Panc1 (cell line): ENCODE measurements at regions not wholly inside any gene's neighbourhood (a gene's known extent, or its start where the extent isn't known, plus 50 kb on each side); places are given as distances from the start of the nearest gene placed in this dataset.
A peak's percentile ranks its signal among the peaks of the same experiment; 100 is the strongest.

ENCODE experiments used
- ATAC-seq: fragments of 200-7000 bp; cut with Tn5 transposase; 2 replicates; pipeline ENCODE4 v1.9.1; 2020; ENCODE audit warnings: mild to moderate bottlenecking, moderate library complexity
- BruUV-seq: library from RNA; stranded (reverse); fragments of 400-500 nt; replicated peaks from 2 replicates; lab custom pipeline; 2021; lab: Mats Ljungman, UMichigan
- CTCF ChIA-PET: fragments of 300-600 bp; sonication (Branson Sonifier 250); formaldehyde crosslinking; loops from one replicate; lab custom pipeline; 2022; ENCODE audit warnings: antibody characterized with exemption; lab: Charles Lee
- POLR2A ChIA-PET: fragments of 300-600 bp; sonication (Branson Sonifier 250); formaldehyde crosslinking; loops from one replicate; lab custom pipeline; 2022; ENCODE audit warnings: antibody characterized with exemption; lab: Charles Lee
- DNase-seq: peaks from one replicate; pipeline ENCODE4 v3.0.0-alpha.2; 2010; ENCODE audit warnings: low read depth, low spot score
- H3K27ac ChIP-seq: 2 replicates; pipeline ENCODE4 v1.5.1; 2011; ENCODE audit warnings: mild to moderate bottlenecking, low read length, inconsistent platforms
- H3K27me3 ChIP-seq: fragments of 200-500 bp; sonication (Bioruptor generic); 2 replicates; pipeline ENCODE4 v1.6.0; 2014; ENCODE audit warnings: low read length, inconsistent platforms; ENCODE audit not compliant: control insufficient read depth, insufficient read depth
- H3K36me3 ChIP-seq: fragments of 200-500 bp; sonication (Bioruptor generic); 2 replicates; pipeline ENCODE4 v1.5.1; 2014; ENCODE audit warnings: inconsistent platforms, mild to moderate bottlenecking, low read length, moderate library complexity; ENCODE audit not compliant: control insufficient read depth, insufficient read depth
- H3K4me1 ChIP-seq: 2 replicates; pipeline ENCODE4 v1.5.1; 2011; ENCODE audit warnings: inconsistent platforms, mild to moderate bottlenecking, low read length, moderate library complexity; ENCODE audit not compliant: control insufficient read depth, insufficient read depth
- H3K4me3 ChIP-seq, 2 experiments: 2 replicates each; pipeline ENCODE4 v1.5.1; 2011 to 2012; ENCODE audit warnings: low read depth in 2 of 2, low read length in 2 of 2, mild to moderate bottlenecking in 2 of 2, inconsistent platforms in 1 of 2, moderate library complexity in 1 of 2
- H3K9me3 ChIP-seq: fragments of 200-500 bp; sonication (Bioruptor generic); 2 replicates; pipeline ENCODE4 v1.5.1; 2014; ENCODE audit warnings: low read depth, mild to moderate bottlenecking, inconsistent platforms, low read length, moderate library complexity; ENCODE audit not compliant: control insufficient read depth, insufficient read depth
- CTCF ChIP-seq: fragments of 450-650 bp; IDR thresholded peaks from 2 replicates; pipeline ENCODE4 v1.5.1; 2017; ENCODE audit warnings: mild to moderate bottlenecking
- POLR2AphosphoS5 ChIP-seq: IDR thresholded peaks from 2 replicates; pipeline ENCODE4 v1.6.1; 2012; ENCODE audit warnings: mild to moderate bottlenecking, low read depth, low read length, moderate library complexity
- REST ChIP-seq, 2 experiments: IDR thresholded peaks; 2 replicates each; pipeline ENCODE4 v1.6.1; 2011 to 2012; ENCODE audit warnings: low read depth in 2 of 2, control low read depth in 1 of 2, low read length in 1 of 2, mild to moderate bottlenecking in 1 of 2, moderate library complexity in 1 of 2; ENCODE audit not compliant: insufficient read depth in 1 of 2
- SIN3A ChIP-seq: IDR thresholded peaks from 2 replicates; pipeline ENCODE4 v1.6.1; 2012; ENCODE audit warnings: low read depth, mild to moderate bottlenecking, low read length, moderate library complexity, borderline replicate concordance; ENCODE audit not compliant: insufficient read depth
- TCF7L2 ChIP-seq: IDR thresholded peaks from 2 replicates; pipeline ENCODE4 v1.6.1; 2011; ENCODE audit warnings: mild to moderate bottlenecking, low read depth, low read length, inconsistent platforms
- in situ Hi-C: cut with HindIII; loops from 2 replicates; pipeline ENCODE4 v1.10.0; 2016; ENCODE audit warnings: low sequenced_read_pairs, low pct_unique_long_range_greater_than_20kb
- intact Hi-C: fragments of 100-400 bp; cut with micrococcal nuclease; formaldehyde crosslinking; loops from one replicate; pipeline ENCODE4 v1.10.0; 2022; ENCODE audit not compliant: unreplicated experiment

DNA sequence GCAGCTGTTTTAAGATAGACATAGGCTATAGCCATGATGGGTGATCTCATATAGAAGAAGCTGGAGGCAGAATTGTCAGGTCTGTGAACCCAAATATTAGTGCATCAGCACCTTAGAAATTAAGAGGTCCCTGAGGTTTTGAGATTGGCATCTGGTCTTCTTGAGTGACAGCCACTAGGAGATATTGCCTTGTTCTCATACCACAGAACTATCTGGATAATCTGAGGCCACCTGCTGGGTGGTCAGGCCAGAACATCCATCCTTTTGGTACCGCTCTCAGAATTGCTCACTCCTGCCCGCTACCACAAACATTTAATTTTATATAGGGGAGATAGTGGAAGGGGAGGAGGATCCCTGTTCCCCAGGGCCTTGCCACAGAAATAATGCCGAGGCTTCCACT, 210.6 kb upstream of the ZPLD1 start:
- no peaks in the 10 kb centered on the region for H3K9me3 ChIP-seq
- TF ChIP-seq CTCF (peak; percentile 57), POLR2AphosphoS5 (no peak), TCF7L2 (no peak)
- H3K36me3 ChIP-seq = no peaks in the 10 kb centered on the region
- H3K27me3 ChIP-seq = no peaks in the 10 kb centered on the region
- H3K27ac ChIP-seq = no peak overlapping the region
- no peaks in the 10 kb centered on the region for H3K4me1 ChIP-seq
- no peak overlapping the region for H3K4me3 ChIP-seq
- DNase-seq (no peak), ATAC-seq (peak; percentile 52; the same call in 1 of the 2 replicates)
- CTCF ChIA-PET = interaction anchor here (1.8 to 2.3 kb wide), 4 partner anchors 410 to 421 kb away, joined by 5 to 12 read pairs (median 7); no protein-coding TSS in a partner anchor
- POLR2A ChIA-PET = no interaction called here
- intact Hi-C loops = loop anchor here (2.0 kb wide), 1 partner anchor 415 kb away; no protein-coding TSS in a partner anchor
- in situ Hi-C loops = no loop called here
- no TSS peak for BruUV-seq

DNA sequence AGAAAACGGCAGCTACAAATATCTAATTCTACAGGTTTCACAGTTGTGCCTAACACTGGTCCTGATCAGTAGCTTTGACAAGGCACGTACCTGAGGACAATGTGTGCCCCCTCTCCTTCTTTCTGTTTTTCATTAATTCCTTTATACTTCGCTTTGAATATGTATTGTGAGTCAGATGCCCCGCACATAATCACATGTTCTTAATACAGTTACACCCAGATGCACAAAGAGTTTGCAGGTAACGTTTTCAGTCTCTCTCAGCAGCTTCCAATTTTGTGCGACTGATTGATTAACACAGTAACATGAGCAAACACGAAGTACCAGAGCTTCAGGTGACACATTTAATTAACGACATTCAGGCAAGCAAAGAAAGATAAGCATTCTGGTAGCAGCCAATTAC, 209.8 kb upstream of the ZPLD1 start:
- no peaks in the 10 kb centered on the region for H3K36me3 ChIP-seq
- TF ChIP-seq TCF7L2 (no peak), POLR2AphosphoS5 (no peak), REST (IDR thresholded peaks at IDR 0.05; ENCODE audit: insufficient read depth in 1 of 2, low read depth in 2 of 2, low read length in 1 of 2) (no peak), CTCF (no peak), SIN3A (no peak)
- POLR2A ChIA-PET = interaction anchor here (1.1 kb wide), 1 partner anchor 413 kb away, joined by 3 read pairs; no protein-coding TSS in a partner anchor
- no TSS peak for BruUV-seq
- H3K9me3 ChIP-seq = no peaks in the 10 kb centered on the region
- ATAC-seq (no peak), DNase-seq (no peak)
- no peaks in the 10 kb centered on the region for H3K27me3 ChIP-seq
- in situ Hi-C loops = loop anchor here (25.0 kb wide), 1 partner anchor 312 kb away; no protein-coding TSS in a partner anchor
- H3K4me1 ChIP-seq = no peaks in the 10 kb centered on the region
- no peak overlapping the region for H3K4me3 ChIP-seq
- intact Hi-C loops = loop anchor here (2.0 kb wide), 1 partner anchor 416 kb away; no protein-coding TSS in a partner anchor
- no peak overlapping the region; the same call in 1 of the 2 replicates for H3K27ac ChIP-seq
- CTCF ChIA-PET = interaction anchor here (0.7 to 2.3 kb wide), 8 partner anchors 299 to 500 kb away, joined by 3 to 12 read pairs (median 4); partner anchors contain the start of genes CEP97 and NFKBIZ
